Left lobe of liver (tissue), 2 donors: ENCODE measurements at regions not wholly inside any gene's neighbourhood (a gene's known extent, or its start where the extent isn't known, plus 50 kb on each side); places are given as distances from the start of the nearest gene placed in this dataset.
"Not testable (repeated sequence)": the region's sequence is repeated elsewhere in the genome, so short reads cannot be mapped to it uniquely, and the experiment has no call there.

Experiments
- ATAC-seq: fragments of 200-7000 bp; cut with Tn5 transposase; one replicate; pipeline ENCODE4 v1.9.1; 2020; ENCODE audit warnings: mild to moderate bottlenecking, moderate library complexity
- DNase-seq: peaks from one replicate; pipeline ENCODE4 v3.0.0-alpha.2; 2020; ENCODE audit warnings: low spot score
- donor health status: DM: no; HTN: no; CAD: no; lungs with moderate emphysema.
- donor health status: DM: no; HTN: yes; CAD: no.

GRCh38 chr3:162597226-162597625 is 1100.6 kb downstream of the OTOL1 start:
- ATAC-seq, result no peak
- no peak for DNase-seq

DNA sequence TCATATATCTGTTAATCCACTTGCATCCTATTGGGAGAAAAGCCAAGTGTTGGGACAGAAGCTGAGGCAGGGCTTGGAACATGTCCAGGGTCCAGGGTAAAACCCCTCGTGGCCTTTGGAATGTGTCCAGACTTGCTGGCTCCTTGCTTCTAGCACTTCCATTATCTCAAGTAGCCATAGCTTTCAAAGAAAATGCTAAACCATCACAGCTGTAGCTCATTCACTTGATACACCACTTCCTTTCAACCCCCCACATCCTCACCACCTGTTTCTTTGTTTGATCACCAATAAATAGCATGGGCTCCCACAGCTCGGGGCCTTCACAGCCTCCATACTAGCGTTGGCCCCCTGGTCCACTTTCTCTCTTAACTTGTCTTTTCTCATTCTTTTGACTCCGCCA is 1101.9 kb downstream of the OTOL1 start:
- not testable (repeated sequence) for ATAC-seq, DNase-seq

DNA sequence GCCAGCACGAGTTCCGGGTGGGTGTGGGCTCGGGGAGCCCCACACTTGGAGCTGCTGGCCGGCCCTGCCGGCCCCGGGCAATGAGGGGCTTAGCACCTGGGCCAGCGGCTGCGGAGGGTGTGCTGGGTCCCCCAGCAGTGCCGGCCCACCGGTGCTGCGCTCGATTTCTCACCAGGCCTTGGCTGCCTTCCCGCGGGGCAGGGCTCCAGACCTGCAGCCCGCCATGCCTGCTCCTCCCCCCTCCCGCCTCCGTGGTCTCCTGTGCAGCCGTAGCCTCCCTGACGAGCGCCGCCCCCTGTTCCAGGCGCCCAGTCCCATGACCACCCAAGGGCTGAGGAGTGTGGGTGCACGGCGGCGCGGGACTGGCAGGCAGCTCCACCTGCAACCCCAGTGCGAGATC is 1103.1 kb downstream of the OTOL1 start:
- ATAC-seq, DNase-seq: not testable (repeated sequence)

DNA sequence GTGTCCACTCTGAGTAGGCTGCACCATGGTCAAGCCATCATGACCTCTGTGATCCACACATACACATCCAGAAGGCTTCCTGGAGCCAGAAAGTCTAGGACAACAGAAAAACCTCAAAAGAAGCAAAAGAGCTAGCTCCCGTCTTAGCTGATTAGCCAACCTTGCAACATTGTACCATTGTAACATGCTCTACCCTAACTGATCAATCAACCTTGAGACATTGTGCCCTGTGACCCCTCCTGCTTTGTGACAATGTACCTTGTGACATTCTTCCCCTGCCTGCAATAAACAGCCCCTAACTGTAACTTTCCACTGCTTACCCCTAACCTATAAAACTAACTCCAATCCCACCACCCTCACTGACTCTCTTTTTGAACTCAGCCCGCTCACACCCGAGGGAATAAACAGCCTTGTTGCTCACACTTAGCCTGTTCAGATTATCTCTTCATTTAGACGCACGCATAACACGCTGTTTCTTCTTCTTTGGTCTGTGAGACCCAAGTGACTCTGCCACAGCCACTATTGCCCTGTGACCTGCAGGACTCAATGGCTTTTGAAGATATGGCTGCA is 1104.6 kb downstream of the OTOL1 start:
- ATAC-seq (no peak), DNase-seq (no peak)

- DNase-seq, result no peak
- no peak for ATAC-seq
Measured at GRCh38 chr3:162602619-162603018, 1106.0 kb downstream of the OTOL1 start.

GRCh38 chr3:162605651-162606204 is 1109.1 kb downstream of the OTOL1 start:
- DNase-seq, result no peak
- no peak for ATAC-seq

DNA sequence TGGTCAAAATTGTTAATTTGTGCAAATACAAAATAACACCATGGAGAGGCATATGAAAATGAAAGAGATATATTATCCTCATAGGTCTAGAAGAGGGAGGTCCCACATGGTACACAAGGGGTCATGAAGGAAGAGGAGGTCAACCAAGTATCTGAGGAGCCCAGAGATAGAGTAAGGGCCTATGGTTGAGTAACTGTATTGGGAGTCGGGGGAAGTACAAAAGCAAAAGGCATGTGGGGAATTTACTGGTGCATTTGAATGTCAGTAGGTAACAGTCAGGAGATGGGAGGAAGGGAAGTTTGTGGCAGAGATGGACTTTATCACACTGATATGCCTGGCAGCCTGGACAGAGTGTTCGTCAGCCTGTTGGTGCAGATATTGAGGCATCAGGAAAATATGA is 1113.7 kb downstream of the OTOL1 start:
- DNase-seq, result no peak
- no peak for ATAC-seq

DNA sequence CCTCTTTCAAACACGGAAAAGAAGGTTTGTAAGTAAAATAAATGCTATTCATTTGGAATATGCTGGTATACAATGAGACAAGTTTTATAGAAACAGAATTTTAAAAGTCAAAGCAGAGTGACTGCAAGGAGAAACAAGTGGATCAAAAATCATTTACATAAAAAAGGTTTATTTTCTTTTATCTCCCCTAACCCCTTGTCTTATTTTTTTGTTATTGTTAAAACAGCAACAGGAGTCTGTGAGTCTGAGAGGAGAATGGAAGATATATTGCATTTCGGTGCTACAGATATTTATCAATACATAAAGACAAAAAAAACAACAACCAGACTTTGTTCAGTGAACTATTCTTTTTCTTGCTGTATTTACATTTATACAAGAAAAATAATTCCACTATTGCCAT is 1116.4 kb downstream of the OTOL1 start:
- ATAC-seq, result no peak
- DNase-seq, result no peak

GRCh38 chr3:162626172-162626571 is 1129.6 kb downstream of the OTOL1 start:
- ATAC-seq (no peak), DNase-seq (no peak)

- DNase-seq (no peak), ATAC-seq (no peak)
Measured at GRCh38 chr3:162628531-162628930, 1131.9 kb downstream of the OTOL1 start.

DNA sequence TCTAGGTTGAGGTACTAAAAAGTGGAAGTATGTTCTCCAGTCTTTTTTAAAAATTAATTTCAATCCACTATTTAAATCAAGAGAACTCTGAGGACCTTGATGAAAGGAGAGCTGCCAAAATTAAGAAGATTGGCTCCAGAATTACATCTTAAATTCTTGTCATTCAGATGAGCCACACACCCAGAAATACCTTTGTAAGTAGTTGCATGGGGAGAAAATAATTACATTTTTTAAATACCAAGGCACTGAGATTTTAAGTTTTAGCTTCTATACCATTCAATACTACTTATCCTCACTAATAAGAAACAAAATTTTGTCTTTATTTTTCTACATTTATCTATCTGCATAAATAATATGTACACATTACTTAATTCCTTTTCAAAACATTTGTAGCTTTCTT is 1132.8 kb downstream of the OTOL1 start:
- no peak for ATAC-seq
- no peak for DNase-seq

- ATAC-seq (no peak), DNase-seq (no peak)
Measured at GRCh38 chr3:162632672-162633071, 1136.1 kb downstream of the OTOL1 start.

GRCh38 chr3:162640208-162640607 is 1143.6 kb downstream of the OTOL1 start:
- not testable (repeated sequence) for DNase-seq, ATAC-seq

DNA sequence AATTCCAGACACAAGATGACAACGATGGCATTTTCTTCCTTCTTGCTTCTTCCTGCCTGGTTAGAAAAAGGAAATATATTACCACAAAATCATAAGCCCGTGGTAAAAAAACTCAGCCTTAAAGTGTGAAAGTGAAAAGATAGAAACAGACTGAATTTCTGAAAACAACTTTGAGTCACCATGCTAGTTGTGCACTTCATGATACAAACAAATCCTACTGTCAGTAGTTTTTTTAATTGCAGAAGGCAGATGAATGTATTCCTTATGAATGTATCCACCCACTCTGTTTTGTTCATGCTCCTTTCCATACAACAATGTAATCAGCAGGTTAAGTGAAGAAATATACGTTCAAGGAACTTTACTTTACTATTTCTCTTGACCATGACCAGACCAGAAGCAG is 1144.7 kb downstream of the OTOL1 start:
- DNase-seq, result no peak
- no peak for ATAC-seq

DNA sequence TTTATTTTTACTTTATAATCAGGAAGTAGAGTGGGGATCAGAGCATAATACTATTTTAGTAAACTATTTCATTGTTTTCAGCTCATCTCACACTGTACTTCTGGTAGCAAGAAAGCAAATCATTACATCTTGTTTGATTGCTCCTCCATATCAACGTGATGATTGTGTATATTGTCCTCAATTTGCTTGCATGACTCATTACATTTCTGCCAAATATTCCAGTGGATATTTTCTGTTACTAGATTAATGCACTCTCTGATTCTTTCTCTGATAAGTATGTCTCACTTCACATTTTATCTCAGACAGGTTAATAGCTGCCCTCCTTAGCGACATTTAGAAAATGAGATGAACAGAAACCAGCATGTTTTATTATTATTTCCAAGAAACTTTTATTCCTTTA is 1145.3 kb downstream of the OTOL1 start:
- no peak for ATAC-seq
- DNase-seq, result no peak

DNA sequence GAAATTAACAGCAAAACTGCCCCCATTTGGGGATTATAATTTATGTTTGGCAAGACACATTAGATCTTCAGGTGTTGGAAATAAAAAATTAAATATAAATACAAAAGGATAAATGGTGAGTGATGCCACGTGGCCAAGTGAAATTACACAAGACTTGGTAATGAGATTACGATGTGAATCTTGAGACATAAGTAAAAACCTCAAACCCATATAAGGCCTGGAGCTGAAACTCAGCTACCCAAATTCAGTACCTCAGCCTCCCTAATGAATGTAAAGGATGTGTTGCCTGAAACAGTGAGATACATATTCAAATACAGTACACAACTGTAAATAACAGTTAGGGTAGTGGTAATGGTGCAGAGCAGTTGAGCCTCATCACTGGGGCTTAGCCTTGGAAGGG is 1146.6 kb downstream of the OTOL1 start:
- DNase-seq, result no peak
- ATAC-seq, result no peak

GRCh38 chr3:162647321-162647720 is 1150.7 kb downstream of the OTOL1 start:
- no peak for DNase-seq
- no peak for ATAC-seq

GRCh38 chr3:162658003-162658402 is 1161.4 kb downstream of the OTOL1 start:
- DNase-seq, result no peak
- ATAC-seq, result no peak

GRCh38 chr3:162665684-162666391 is 1169.2 kb downstream of the OTOL1 start:
- ATAC-seq (no peak), DNase-seq (no peak)

DNA sequence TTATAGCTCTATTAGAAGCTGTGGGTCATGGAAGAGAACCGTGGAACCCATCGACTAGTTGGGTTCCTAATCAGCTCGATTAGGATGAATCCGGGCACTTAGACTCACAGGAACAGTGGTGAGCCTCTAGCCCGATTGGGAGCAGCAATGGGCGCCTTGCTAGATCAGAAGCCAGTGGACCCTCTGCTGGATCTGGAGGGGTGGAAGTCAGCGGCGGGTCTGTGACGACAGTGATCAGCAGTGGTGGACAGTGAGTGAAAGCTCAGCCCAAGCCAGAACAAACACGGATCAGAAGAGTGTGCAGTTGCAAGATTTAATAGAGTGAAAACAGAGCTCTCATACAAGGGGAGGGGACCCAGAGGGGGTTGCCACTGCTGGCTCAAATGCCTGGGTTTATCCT is 1170.2 kb downstream of the OTOL1 start:
- ATAC-seq (no peak), DNase-seq (no peak)

- no peak for ATAC-seq
- DNase-seq, result no peak
Measured at GRCh38 chr3:162670181-162670580, 1173.6 kb downstream of the OTOL1 start.

DNA sequence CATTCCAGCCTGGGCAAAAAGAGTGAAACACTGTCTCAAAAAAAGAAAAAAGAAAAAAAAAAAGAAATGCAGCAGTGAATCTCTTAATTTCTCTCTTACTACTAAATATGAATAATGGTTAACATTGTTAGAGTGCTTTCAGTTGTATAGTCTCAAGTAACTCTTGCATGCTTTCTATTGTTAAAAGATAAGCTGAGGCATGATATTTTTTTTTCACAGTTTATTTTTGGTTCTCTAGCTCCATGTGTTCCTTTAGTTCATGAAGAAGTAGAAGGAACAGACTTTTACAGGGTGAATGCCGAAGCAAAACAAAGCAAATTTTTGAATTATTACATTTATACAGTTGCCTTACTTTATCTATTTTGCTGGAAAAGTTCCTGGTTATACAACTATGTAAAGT is 1180.9 kb downstream of the OTOL1 start:
- no peak for ATAC-seq

GRCh38 chr3:162678941-162679340 is 1182.3 kb downstream of the OTOL1 start:
- DNase-seq (no peak), ATAC-seq (no peak)

More for the DNA sequence above, 1180.9 kb downstream of the OTOL1 start:
- no peak for DNase-seq
